ENCODE measurements at regions not wholly inside any gene's neighbourhood (a gene's known extent, or its start where the extent isn't known, plus 50 kb on each side); places are given as distances from the start of the nearest gene placed in this dataset.
"Not testable (repeated sequence)": the region's sequence is repeated elsewhere in the genome, so short reads cannot be mapped to it uniquely, and the experiment has no call there.

DNA sequence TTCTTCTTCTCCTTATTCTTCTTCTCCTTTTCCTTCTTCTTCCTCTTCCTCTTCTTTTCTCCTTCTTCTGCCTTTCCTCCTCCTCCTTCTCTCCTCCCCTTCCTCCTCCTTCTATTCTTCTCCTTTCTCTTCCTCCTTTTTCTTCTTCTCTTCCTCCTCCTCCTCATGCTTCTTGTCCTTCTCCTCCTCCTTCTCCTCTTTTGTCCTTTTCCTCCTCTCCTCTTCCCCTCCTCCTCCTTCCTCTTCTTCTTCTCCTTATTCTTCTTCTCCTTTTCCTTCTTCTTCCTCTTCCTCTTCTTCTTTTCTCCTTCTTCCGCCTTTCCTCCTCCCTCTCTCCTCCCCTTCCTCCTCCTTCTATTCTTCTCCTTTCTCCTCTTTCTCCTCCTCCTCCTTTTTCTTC is 1258.2 kb downstream of the TYW1 start:
- TF ChIP-seq, protein P1, sequence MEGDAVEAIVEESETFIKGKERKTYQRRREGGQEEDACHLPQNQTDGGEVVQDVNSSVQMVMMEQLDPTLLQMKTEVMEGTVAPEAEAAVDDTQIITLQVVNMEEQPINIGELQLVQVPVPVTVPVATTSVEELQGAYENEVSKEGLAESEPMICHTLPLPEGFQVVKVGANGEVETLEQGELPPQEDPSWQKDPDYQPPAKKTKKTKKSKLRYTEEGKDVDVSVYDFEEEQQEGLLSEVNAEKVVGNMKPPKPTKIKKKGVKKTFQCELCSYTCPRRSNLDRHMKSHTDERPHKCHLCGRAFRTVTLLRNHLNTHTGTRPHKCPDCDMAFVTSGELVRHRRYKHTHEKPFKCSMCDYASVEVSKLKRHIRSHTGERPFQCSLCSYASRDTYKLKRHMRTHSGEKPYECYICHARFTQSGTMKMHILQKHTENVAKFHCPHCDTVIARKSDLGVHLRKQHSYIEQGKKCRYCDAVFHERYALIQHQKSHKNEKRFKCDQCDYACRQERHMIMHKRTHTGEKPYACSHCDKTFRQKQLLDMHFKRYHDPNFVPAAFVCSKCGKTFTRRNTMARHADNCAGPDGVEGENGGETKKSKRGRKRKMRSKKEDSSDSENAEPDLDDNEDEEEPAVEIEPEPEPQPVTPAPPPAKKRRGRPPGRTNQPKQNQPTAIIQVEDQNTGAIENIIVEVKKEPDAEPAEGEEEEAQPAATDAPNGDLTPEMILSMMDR (IDR thresholded peaks at IDR 0.05 in 4 of 5, conservative IDR thresholded peaks at IDR 0.05 in 1 of 5): not testable (repeated sequence)
- TF ChIP-seq POLR2A (IDR thresholded peaks at IDR 0.05): not testable (repeated sequence)

Data from gastrocnemius medialis (tissue), 4 donors.